DND-41 (cell line): ENCODE measurements at regions not wholly inside any gene's neighbourhood (a gene's known extent, or its start where the extent isn't known, plus 50 kb on each side); places are given as distances from the start of the nearest gene placed in this dataset.

Experiments used
- CTCF ChIP-seq: IDR thresholded peaks from 2 replicates; pipeline ENCODE4 v1.5.1; 2012; ENCODE audit warnings: borderline replicate concordance, low read length, moderate library complexity, mild to moderate bottlenecking; ENCODE audit not compliant: poor library complexity, severe bottlenecking; ENCODE audit errors: extremely low read depth
- EZH2 ChIP-seq: IDR thresholded peaks from 3 replicates; pipeline ENCODE4 v1.6.1; 2012; ENCODE audit warnings: borderline replicate concordance, low read depth, mild to moderate bottlenecking, moderate library complexity, low read length, inconsistent platforms; ENCODE audit not compliant: severe bottlenecking

GRCh38 chr7:152931633-152932032, 172.1 kb downstream of the ACTR3B start:
- TF ChIP-seq CTCF (no peak), EZH2 (no peak)
